ENCODE measurements at regions not wholly inside any gene's neighbourhood (a gene's known extent, or its start where the extent isn't known, plus 50 kb on each side); places are given as distances from the start of the nearest gene placed in this dataset.

DNA sequence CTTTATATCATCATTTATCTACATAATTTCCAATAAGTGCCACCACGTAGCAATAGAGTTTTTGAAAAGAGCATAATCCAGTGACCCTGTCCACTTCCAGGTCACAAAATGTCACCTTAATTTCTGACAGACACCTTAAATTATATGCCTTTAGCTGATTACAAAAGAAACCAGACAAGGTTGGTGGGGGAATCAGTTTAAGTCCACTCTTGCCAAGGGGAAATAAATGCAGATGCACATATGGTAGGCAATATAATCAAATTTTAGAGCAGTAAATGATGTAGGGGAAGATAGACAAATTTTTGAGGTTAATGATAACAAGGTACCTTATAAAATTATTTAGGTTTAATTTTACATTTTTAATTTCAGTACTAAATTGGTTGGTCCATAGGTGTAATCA, 253.5 kb downstream of the ZIC1 start:
- no peak for ATAC-seq (ENCODE audit: low FRiP score in 2 of 2)
- WGBS, 2 donors = 77% methylated on average over 1 of the region's 1 CpG

DNA sequence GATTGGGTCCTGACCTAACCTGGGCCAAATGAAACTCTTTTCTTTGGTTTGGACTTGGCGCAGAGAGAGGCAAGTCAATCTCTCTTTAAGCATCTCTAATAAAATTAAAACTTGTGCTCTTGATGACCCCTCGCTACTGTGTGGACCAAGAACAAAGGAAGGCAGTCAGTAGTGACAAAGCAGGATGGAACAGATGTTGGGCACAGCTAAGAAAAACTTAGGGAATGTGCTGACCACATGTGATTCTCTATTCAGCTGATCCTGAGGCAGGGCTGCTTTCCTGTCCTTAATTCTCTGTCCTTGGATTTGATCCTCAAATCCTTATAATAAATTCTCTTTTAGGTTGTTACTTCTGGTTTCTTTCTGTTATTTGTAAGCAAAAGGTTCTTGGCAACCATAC, 259.9 kb downstream of the ZIC1 start:
- Histone ChIP-seq H3K36me3 (no peaks in the 10 kb centered on the region), H3K4me1 (no peaks in the 10 kb centered on the region), H3K4me3 (no peak overlapping the region), H3K27ac (no peak overlapping the region), H3K9me3 (no peaks in the 10 kb centered on the region), H3K27me3 (no peaks in the 10 kb centered on the region)
- 74 to 79% methylated on average over 2 of the region's 2 CpGs for WGBS, 2 donors
- TF ChIP-seq, protein P1, sequence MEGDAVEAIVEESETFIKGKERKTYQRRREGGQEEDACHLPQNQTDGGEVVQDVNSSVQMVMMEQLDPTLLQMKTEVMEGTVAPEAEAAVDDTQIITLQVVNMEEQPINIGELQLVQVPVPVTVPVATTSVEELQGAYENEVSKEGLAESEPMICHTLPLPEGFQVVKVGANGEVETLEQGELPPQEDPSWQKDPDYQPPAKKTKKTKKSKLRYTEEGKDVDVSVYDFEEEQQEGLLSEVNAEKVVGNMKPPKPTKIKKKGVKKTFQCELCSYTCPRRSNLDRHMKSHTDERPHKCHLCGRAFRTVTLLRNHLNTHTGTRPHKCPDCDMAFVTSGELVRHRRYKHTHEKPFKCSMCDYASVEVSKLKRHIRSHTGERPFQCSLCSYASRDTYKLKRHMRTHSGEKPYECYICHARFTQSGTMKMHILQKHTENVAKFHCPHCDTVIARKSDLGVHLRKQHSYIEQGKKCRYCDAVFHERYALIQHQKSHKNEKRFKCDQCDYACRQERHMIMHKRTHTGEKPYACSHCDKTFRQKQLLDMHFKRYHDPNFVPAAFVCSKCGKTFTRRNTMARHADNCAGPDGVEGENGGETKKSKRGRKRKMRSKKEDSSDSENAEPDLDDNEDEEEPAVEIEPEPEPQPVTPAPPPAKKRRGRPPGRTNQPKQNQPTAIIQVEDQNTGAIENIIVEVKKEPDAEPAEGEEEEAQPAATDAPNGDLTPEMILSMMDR (IDR thresholded peaks at IDR 0.05) = no peak
- no peak for TF ChIP-seq EP300 (IDR thresholded peaks at IDR 0.05)
- no peak for TF ChIP-seq POLR2AphosphoS5 (IDR thresholded peaks at IDR 0.05)
- no peak for TF ChIP-seq POLR2A (IDR thresholded peaks at IDR 0.05)
- DNase-seq (no peak), ATAC-seq (ENCODE audit: low FRiP score in 2 of 2) (no peak)

More for the DNA sequence above, 253.5 kb downstream of the ZIC1 start:
- H3K4me1 ChIP-seq = no peaks in the 10 kb centered on the region
- H3K27me3 ChIP-seq = no peaks in the 10 kb centered on the region
- DNase-seq = no peak
- no peak overlapping the region for H3K4me3 ChIP-seq
- no peaks in the 10 kb centered on the region for H3K36me3 ChIP-seq
- TF ChIP-seq EP300 (IDR thresholded peaks at IDR 0.05) (no peak), POLR2AphosphoS5 (IDR thresholded peaks at IDR 0.05) (no peak), POLR2A (IDR thresholded peaks at IDR 0.05) (no peak)
- TF ChIP-seq, protein P1 (IDR thresholded peaks at IDR 0.05) = no peak
- no peaks in the 10 kb centered on the region for H3K9me3 ChIP-seq
- no peak overlapping the region for H3K27ac ChIP-seq

DNA sequence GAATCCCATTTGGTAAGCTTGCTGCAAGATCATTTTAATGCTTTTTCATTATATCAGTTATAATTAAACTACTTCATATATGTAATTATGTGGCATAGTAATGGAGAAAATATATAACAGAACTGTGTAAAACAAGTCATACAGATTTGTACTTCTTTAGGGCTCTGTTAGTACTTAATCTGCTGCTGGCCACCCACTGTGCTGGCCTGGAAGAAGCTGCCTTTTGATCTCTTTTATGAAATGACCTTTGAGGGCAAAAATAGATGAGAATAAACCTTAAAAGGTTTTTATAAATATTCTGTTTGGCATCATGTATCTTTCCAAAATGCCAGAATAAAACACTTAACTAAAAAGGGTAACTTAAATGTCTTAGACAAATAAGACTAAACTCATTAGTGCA, 262.9 kb downstream of the ZIC1 start:
- Histone ChIP-seq H3K4me3 (no peak overlapping the region), H3K27ac (no peak overlapping the region), H3K4me1 (no peaks in the 10 kb centered on the region), H3K9me3 (no peaks in the 10 kb centered on the region), H3K27me3 (no peaks in the 10 kb centered on the region), H3K36me3 (no peaks in the 10 kb centered on the region)
- DNase-seq = no peak
- no peak for ATAC-seq (ENCODE audit: low FRiP score in 2 of 2)
- TF ChIP-seq EP300 (IDR thresholded peaks at IDR 0.05) (no peak), POLR2AphosphoS5 (IDR thresholded peaks at IDR 0.05) (no peak), POLR2A (IDR thresholded peaks at IDR 0.05) (no peak)
- TF ChIP-seq, protein P1 (IDR thresholded peaks at IDR 0.05) = no peak

DNA sequence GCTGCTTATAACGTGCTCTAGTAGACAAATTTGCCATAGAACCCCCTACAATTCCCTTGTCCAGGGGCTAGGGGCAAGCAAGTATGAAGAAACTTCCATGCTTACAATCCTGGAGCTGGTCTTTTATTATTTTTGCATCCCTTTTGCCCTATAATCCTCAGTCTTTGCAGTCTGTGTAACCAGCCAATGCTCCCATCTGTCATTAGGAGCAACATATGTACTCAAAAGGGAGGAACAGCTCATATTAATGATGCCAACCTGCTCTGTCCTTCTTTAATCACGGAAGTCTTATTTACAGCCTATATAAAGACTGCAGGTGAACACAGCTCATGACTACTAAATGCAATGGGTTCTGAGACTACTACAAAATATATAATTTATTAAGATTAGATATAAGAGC, 263.3 kb downstream of the ZIC1 start:
- no peak for ATAC-seq (ENCODE audit: low FRiP score in 2 of 2)

DNA sequence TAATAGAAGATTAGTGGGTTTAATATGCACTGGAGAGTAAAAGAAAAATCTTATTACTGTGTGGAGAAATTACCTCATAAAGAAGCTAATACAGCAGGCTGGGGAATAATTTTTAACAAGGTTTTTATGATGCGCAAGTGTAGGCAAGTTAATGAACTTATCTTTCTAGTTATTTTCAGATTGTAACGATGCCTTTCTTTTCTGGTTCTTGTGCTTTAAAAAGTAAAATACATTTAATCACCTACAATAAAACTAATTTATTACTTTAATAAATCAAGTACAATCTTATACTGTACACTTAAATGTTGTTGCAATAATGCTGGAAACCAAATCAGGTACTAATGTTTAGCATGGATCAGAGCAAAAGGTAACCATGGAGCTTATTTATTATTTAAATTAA, 266.6 kb downstream of the ZIC1 start:
- no peaks in the 10 kb centered on the region for H3K9me3 ChIP-seq
- no peaks in the 10 kb centered on the region for H3K27me3 ChIP-seq
- ATAC-seq (ENCODE audit: low FRiP score in 2 of 2) (no peak), DNase-seq (no peak)
- H3K36me3 ChIP-seq = no peaks in the 10 kb centered on the region
- no peak overlapping the region for H3K27ac ChIP-seq
- no peaks in the 10 kb centered on the region for H3K4me1 ChIP-seq
- H3K4me3 ChIP-seq = no peak overlapping the region
- WGBS, 2 donors = 94 to 97% methylated on average over 2 of the region's 2 CpGs
- TF ChIP-seq POLR2A (IDR thresholded peaks at IDR 0.05) (no peak), POLR2AphosphoS5 (IDR thresholded peaks at IDR 0.05) (no peak)

More for the DNA sequence above, 263.3 kb downstream of the ZIC1 start:
- no peak overlapping the region for H3K27ac ChIP-seq
- no peaks in the 10 kb centered on the region for H3K4me1 ChIP-seq
- no peaks in the 10 kb centered on the region for H3K36me3 ChIP-seq
- WGBS, 2 donors = 50 to 55% methylated on average over 2 of the region's 2 CpGs
- TF ChIP-seq POLR2A (IDR thresholded peaks at IDR 0.05) (no peak), POLR2AphosphoS5 (IDR thresholded peaks at IDR 0.05) (no peak), EP300 (IDR thresholded peaks at IDR 0.05) (no peak)
- TF ChIP-seq, protein P1 (IDR thresholded peaks at IDR 0.05) = no peak
- H3K27me3 ChIP-seq = no peaks in the 10 kb centered on the region
- no peak for DNase-seq
- H3K4me3 ChIP-seq = no peak overlapping the region
- H3K9me3 ChIP-seq = no peaks in the 10 kb centered on the region
